DOHH2 (cell line): ENCODE measurements at regions not wholly inside any gene's neighbourhood (a gene's known extent, or its start where the extent isn't known, plus 50 kb on each side); places are given as distances from the start of the nearest gene placed in this dataset.

Source experiments
- H3F3A ChIP-seq: fragments of 200-600 bp; sonication (generic), shearing (Covaris generic); 2 replicates; pipeline ENCODE4 v1.6.0; 2016; ENCODE audit warnings: antibody characterized with exemption, mild to moderate bottlenecking; ENCODE audit not compliant: control insufficient read depth, insufficient read depth
- H3K27ac ChIP-seq: fragments of 200-600 bp; sonication (generic); 2 replicates; pipeline ENCODE4 v1.5.1; 2014; ENCODE audit warnings: low read depth, mild to moderate bottlenecking, low read length, moderate library complexity
- H3K27me3 ChIP-seq: fragments of 200-600 bp; sonication (generic); 2 replicates; pipeline ENCODE4 v1.6.1; 2014; ENCODE audit warnings: mild to moderate bottlenecking, low read length, mixed read lengths; ENCODE audit not compliant: control insufficient read depth
- H3K36me3 ChIP-seq: fragments of 200-600 bp; sonication (generic); 2 replicates; pipeline ENCODE4 v1.6.1; 2014; ENCODE audit warnings: mild to moderate bottlenecking, low read length, moderate library complexity, mixed read lengths; ENCODE audit not compliant: control insufficient read depth
- H3K4me1 ChIP-seq: fragments of 200-600 bp; sonication (generic); 2 replicates; pipeline ENCODE4 v1.6.1; 2014; ENCODE audit warnings: mild to moderate bottlenecking, low read length, mixed read lengths; ENCODE audit not compliant: control insufficient read depth
- H3K4me2 ChIP-seq: fragments of 200-600 bp; sonication (generic); 2 replicates; pipeline ENCODE4 v1.6.0; 2014; ENCODE audit warnings: mild to moderate bottlenecking, low read length, moderate library complexity
- H3K4me3 ChIP-seq: fragments of 200-600 bp; sonication (generic); 2 replicates; pipeline ENCODE4 v1.5.1; 2014; ENCODE audit warnings: mild to moderate bottlenecking, low read length, mixed read lengths
- H3K79me2 ChIP-seq: fragments of 200-600 bp; sonication (generic); 2 replicates; pipeline ENCODE4 v1.6.1; 2014; ENCODE audit warnings: mild to moderate bottlenecking, low read length, mixed read lengths; ENCODE audit not compliant: control insufficient read depth
- H3K9me2 ChIP-seq: fragments of 200-600 bp; sonication (generic); replicated peaks from 2 replicates; pipeline ENCODE4 v1.6.1; 2014; ENCODE audit warnings: mild to moderate bottlenecking, low read length, mixed read lengths; ENCODE audit not compliant: control insufficient read depth
- H3K9me3 ChIP-seq: fragments of 200-600 bp; sonication (generic); 2 replicates; pipeline ENCODE4 v1.6.1; 2014; ENCODE audit warnings: antibody characterized with exemption, low read length, mixed read lengths; ENCODE audit not compliant: control insufficient read depth, insufficient read depth
- H4K20me1 ChIP-seq: fragments of 200-600 bp; sonication (generic); 2 replicates; pipeline ENCODE4 v1.6.0; 2014; ENCODE audit warnings: low read depth, mild to moderate bottlenecking, antibody characterized with exemption, low read length, moderate library complexity; ENCODE audit not compliant: control insufficient read depth, insufficient read depth
- EZH2phosphoT487 ChIP-seq: fragments of 200-600 bp; sonication (generic); IDR thresholded peaks from 2 replicates; pipeline ENCODE4 v1.6.1; 2017; ENCODE audit warnings: borderline replicate concordance, mild to moderate bottlenecking, antibody characterized with exemption, low read length, moderate library complexity, mixed read lengths
- TF ChIP-seq, protein P1 (sequence below): fragments of 200-600 bp; sonication (generic); IDR thresholded peaks from one replicate; pipeline ENCODE4 v1.5.1; 2014; ENCODE audit warnings: antibody characterized with exemption, mild to moderate bottlenecking, low read depth, low read length; ENCODE audit not compliant: poor library complexity, severe bottlenecking

DNA sequence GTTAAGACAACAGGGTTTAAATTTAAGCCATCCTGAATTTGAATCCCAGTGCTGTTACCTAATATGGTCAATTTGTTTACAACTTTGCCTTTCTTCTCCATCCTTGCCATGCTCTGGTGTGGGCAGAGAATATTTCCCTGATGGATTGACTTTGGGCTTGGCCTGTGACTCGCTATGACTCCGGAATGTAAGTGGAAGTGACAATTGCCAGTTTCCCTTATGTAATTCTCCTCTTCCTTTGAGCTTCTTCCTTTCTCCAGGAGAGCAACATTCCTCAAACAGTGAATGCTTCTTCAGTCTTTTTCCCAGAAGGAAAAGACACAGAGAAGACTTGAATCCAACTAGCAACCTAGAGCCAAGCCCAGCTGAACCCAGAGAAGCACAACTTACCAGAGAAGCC lies 159.1 kb downstream of the LURAP1L start:
- Histone ChIP-seq H3K4me1 (no peaks in the 10 kb centered on the region), H3K36me3 (no peaks in the 10 kb centered on the region), H4K20me1 (no peaks in the 10 kb centered on the region), H3K9me3 (no peaks in the 10 kb centered on the region), H3K27me3 (no peaks in the 10 kb centered on the region), H3K9me2 (no peaks in the 10 kb centered on the region), H3F3A (no peaks in the 10 kb centered on the region), H3K27ac (no peak overlapping the region), H3K4me3 (no peak overlapping the region), H3K4me2 (no peak overlapping the region), H3K79me2 (no peaks in the 10 kb centered on the region)
- TF ChIP-seq, protein P1, sequence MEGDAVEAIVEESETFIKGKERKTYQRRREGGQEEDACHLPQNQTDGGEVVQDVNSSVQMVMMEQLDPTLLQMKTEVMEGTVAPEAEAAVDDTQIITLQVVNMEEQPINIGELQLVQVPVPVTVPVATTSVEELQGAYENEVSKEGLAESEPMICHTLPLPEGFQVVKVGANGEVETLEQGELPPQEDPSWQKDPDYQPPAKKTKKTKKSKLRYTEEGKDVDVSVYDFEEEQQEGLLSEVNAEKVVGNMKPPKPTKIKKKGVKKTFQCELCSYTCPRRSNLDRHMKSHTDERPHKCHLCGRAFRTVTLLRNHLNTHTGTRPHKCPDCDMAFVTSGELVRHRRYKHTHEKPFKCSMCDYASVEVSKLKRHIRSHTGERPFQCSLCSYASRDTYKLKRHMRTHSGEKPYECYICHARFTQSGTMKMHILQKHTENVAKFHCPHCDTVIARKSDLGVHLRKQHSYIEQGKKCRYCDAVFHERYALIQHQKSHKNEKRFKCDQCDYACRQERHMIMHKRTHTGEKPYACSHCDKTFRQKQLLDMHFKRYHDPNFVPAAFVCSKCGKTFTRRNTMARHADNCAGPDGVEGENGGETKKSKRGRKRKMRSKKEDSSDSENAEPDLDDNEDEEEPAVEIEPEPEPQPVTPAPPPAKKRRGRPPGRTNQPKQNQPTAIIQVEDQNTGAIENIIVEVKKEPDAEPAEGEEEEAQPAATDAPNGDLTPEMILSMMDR: no peak
- no peak for TF ChIP-seq EZH2phosphoT487

GRCh38 chr9:12934545-12935272 lies 159.9 kb downstream of the LURAP1L start:
- Histone ChIP-seq H3K36me3 (no peaks in the 10 kb centered on the region), H3K4me2 (no peak overlapping the region), H3K4me1 (no peaks in the 10 kb centered on the region), H3K4me3 (no peak overlapping the region), H3K27me3 (no peaks in the 10 kb centered on the region), H4K20me1 (no peaks in the 10 kb centered on the region), H3K9me2 (no peaks in the 10 kb centered on the region), H3K79me2 (no peaks in the 10 kb centered on the region), H3F3A (no peaks in the 10 kb centered on the region), H3K27ac (no peak overlapping the region), H3K9me3 (no peaks in the 10 kb centered on the region)
- TF ChIP-seq, protein P1: no peak
- no peak for TF ChIP-seq EZH2phosphoT487

GRCh38 chr9:12935714-12936113 lies 160.9 kb downstream of the LURAP1L start:
- H3K79me2 ChIP-seq: no peaks in the 10 kb centered on the region

More at GRCh38 chr9:12935714-12936113, 160.9 kb downstream of the LURAP1L start:
- Histone ChIP-seq H3K36me3 (no peaks in the 10 kb centered on the region), H3K4me2 (no peak overlapping the region), H3K27me3 (no peaks in the 10 kb centered on the region), H3F3A (no peaks in the 10 kb centered on the region), H3K9me3 (no peaks in the 10 kb centered on the region), H4K20me1 (no peaks in the 10 kb centered on the region), H3K4me1 (no peaks in the 10 kb centered on the region), H3K4me3 (no peak overlapping the region), H3K9me2 (no peaks in the 10 kb centered on the region), H3K27ac (no peak overlapping the region)
- TF ChIP-seq EZH2phosphoT487: no peak
- TF ChIP-seq, protein P1: no peak
